ENCODE measurements at regions not wholly inside any gene's neighbourhood (a gene's known extent, or its start where the extent isn't known, plus 50 kb on each side); places are given as distances from the start of the nearest gene placed in this dataset.

- no peak for TF ChIP-seq POLR2A (IDR thresholded peaks at IDR 0.05; ENCODE audit: insufficient read depth in 1 of 2, low read depth in 2 of 2, low read length in 2 of 2)
- TF ChIP-seq, protein P1, sequence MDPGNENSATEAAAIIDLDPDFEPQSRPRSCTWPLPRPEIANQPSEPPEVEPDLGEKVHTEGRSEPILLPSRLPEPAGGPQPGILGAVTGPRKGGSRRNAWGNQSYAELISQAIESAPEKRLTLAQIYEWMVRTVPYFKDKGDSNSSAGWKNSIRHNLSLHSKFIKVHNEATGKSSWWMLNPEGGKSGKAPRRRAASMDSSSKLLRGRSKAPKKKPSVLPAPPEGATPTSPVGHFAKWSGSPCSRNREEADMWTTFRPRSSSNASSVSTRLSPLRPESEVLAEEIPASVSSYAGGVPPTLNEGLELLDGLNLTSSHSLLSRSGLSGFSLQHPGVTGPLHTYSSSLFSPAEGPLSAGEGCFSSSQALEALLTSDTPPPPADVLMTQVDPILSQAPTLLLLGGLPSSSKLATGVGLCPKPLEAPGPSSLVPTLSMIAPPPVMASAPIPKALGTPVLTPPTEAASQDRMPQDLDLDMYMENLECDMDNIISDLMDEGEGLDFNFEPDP (CRISPR knock-in tag; conservative IDR thresholded peaks at IDR 0.05): no peak
- no peak for TF ChIP-seq KDM5A (IDR thresholded peaks at IDR 0.05; ENCODE audit: borderline replicate concordance, low read length)
- TF ChIP-seq, protein P2, sequence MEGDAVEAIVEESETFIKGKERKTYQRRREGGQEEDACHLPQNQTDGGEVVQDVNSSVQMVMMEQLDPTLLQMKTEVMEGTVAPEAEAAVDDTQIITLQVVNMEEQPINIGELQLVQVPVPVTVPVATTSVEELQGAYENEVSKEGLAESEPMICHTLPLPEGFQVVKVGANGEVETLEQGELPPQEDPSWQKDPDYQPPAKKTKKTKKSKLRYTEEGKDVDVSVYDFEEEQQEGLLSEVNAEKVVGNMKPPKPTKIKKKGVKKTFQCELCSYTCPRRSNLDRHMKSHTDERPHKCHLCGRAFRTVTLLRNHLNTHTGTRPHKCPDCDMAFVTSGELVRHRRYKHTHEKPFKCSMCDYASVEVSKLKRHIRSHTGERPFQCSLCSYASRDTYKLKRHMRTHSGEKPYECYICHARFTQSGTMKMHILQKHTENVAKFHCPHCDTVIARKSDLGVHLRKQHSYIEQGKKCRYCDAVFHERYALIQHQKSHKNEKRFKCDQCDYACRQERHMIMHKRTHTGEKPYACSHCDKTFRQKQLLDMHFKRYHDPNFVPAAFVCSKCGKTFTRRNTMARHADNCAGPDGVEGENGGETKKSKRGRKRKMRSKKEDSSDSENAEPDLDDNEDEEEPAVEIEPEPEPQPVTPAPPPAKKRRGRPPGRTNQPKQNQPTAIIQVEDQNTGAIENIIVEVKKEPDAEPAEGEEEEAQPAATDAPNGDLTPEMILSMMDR (CRISPR knock-in tag; IDR thresholded peaks at IDR 0.05): no peak
Measured at GRCh38 chr15:87496795-87497194, 759.7 kb downstream of the NTRK3 start.

Measured in HepG2 (cell line).